Neural progenitor cell (in vitro differentiated cells): ENCODE measurements at regions not wholly inside any gene's neighbourhood (a gene's known extent, or its start where the extent isn't known, plus 50 kb on each side); places are given as distances from the start of the nearest gene placed in this dataset.
A peak's percentile ranks its signal among the peaks of the same experiment; 100 is the strongest.

Experiments used
- DNase-seq: peaks from one replicate; pipeline ENCODE4 v3.0.0-alpha.2; 2016; ENCODE audit warnings: low spot score
- H2AFZ ChIP-seq: fragments of 200-600 bp; sonication (generic); replicated peaks from 2 replicates; pipeline ENCODE4 v1.6.1; 2016; ENCODE audit warnings: antibody characterized with exemption
- H3F3A ChIP-seq: fragments of 200-600 bp; sonication (generic); 2 replicates; pipeline ENCODE4 v1.6.1; 2016; ENCODE audit warnings: antibody characterized with exemption, low read depth
- H3K27ac ChIP-seq: fragments of 200-600 bp; sonication (generic); 2 replicates; pipeline ENCODE4 v1.5.1; 2016; ENCODE audit warnings: mild to moderate bottlenecking
- H3K27me3 ChIP-seq: fragments of 200-600 bp; sonication (generic); 2 replicates; pipeline ENCODE4 v1.6.1; 2016; ENCODE audit warnings: mild to moderate bottlenecking, moderate library complexity
- H3K36me3 ChIP-seq: fragments of 200-600 bp; sonication (generic); 2 replicates; pipeline ENCODE4 v1.5.1; 2016
- H3K4me1 ChIP-seq: fragments of 200-600 bp; sonication (generic); 2 replicates; pipeline ENCODE4 v1.6.1; 2016; ENCODE audit warnings: mixed run types
- H3K4me2 ChIP-seq: fragments of 200-600 bp; sonication (generic); 2 replicates; pipeline ENCODE4 v1.6.1; 2016
- H3K4me3 ChIP-seq: fragments of 200-600 bp; sonication (generic); 2 replicates; pipeline ENCODE4 v1.5.1; 2016
- H3K79me2 ChIP-seq: fragments of 200-600 bp; sonication (generic); 2 replicates; pipeline ENCODE4 v1.6.1; 2016; ENCODE audit warnings: low read depth
- H3K9ac ChIP-seq: fragments of 200-600 bp; sonication (generic); 2 replicates; pipeline ENCODE4 v1.6.1; 2016
- H3K9me3 ChIP-seq: fragments of 200-600 bp; sonication (generic); 2 replicates; pipeline ENCODE4 v1.5.1; 2016; ENCODE audit warnings: low read depth
- H4K20me1 ChIP-seq: fragments of 200-600 bp; sonication (generic); 2 replicates; pipeline ENCODE4 v1.6.1; 2016; ENCODE audit warnings: low read depth
- H3K27ac Mint-ChIP-seq: 3 replicates; pipeline ENCODE4 v1.8.0; 2021; ENCODE audit warnings: mixed read lengths
- H3K27me3 Mint-ChIP-seq: 2 replicates; pipeline ENCODE4 v1.8.0; 2022; ENCODE audit warnings: low read depth, mild to moderate bottlenecking, inconsistent platforms, moderate library complexity, mixed read lengths; ENCODE audit not compliant: insufficient read depth
- H3K36me3 Mint-ChIP-seq: 3 replicates; pipeline ENCODE4 v1.8.0; 2021; ENCODE audit warnings: mixed read lengths
- H3K4me1 Mint-ChIP-seq: 3 replicates; pipeline ENCODE4 v1.8.0; 2021; ENCODE audit warnings: mixed read lengths
- H3K4me3 Mint-ChIP-seq: 3 replicates; pipeline ENCODE4 v1.8.0; 2021; ENCODE audit warnings: mild to moderate bottlenecking, moderate library complexity, mixed read lengths
- H3K9me3 Mint-ChIP-seq: 3 replicates; pipeline ENCODE4 v1.8.0; 2020; ENCODE audit warnings: mixed read lengths
- CTCF ChIP-seq: fragments of 200-600 bp; sonication (generic); IDR thresholded peaks from 2 replicates; pipeline ENCODE4 v1.5.1; 2017; ENCODE audit warnings: antibody characterized with exemption, mild to moderate bottlenecking
- EZH2 ChIP-seq: fragments of 200-600 bp; sonication (generic); IDR thresholded peaks from 2 replicates; pipeline ENCODE4 v1.6.1; 2017; ENCODE audit warnings: antibody characterized with exemption, mild to moderate bottlenecking, moderate library complexity
- EZH2phosphoT487 ChIP-seq: fragments of 200-600 bp; sonication (generic); IDR thresholded peaks from 2 replicates; pipeline ENCODE4 v1.6.1; 2017; ENCODE audit warnings: antibody characterized with exemption

- no peak overlapping the region for H3K4me3 Mint-ChIP-seq
- no peaks in the 10 kb centered on the region for H3K36me3 Mint-ChIP-seq
- Histone ChIP-seq H3K9ac (no peak overlapping the region), H2AFZ (no peak overlapping the region), H3F3A (no peaks in the 10 kb centered on the region), H3K4me2 (no peak overlapping the region), H3K4me1 (no peaks in the 10 kb centered on the region), H3K9me3 (no peaks in the 10 kb centered on the region), H3K79me2 (no peaks in the 10 kb centered on the region), H3K27ac (no peak overlapping the region), H3K36me3 (no peaks in the 10 kb centered on the region), H3K4me3 (no peak overlapping the region), H3K27me3 (no peaks in the 10 kb centered on the region), H4K20me1 (no peaks in the 10 kb centered on the region)
- no peak for DNase-seq
- no peak overlapping the region for H3K27ac Mint-ChIP-seq
- no peaks in the 10 kb centered on the region for H3K9me3 Mint-ChIP-seq
- H3K27me3 Mint-ChIP-seq = peaks cover 2% of the 10 kb centered on the region
- no peaks in the 10 kb centered on the region for H3K4me1 Mint-ChIP-seq
- TF ChIP-seq EZH2 (no peak), EZH2phosphoT487 (no peak), CTCF (no peak)
Observed at GRCh38 chr3:81013360-81013759, 748.1 kb downstream of the GBE1 start.

GRCh38 chr3:81005992-81006391, 755.5 kb downstream of the GBE1 start:
- no peaks in the 10 kb centered on the region for H3K9me3 ChIP-seq
- no peaks in the 10 kb centered on the region for H4K20me1 ChIP-seq
- no peaks in the 10 kb centered on the region for H3K36me3 Mint-ChIP-seq
- no peaks in the 10 kb centered on the region for H3K4me1 Mint-ChIP-seq
- H3K79me2 ChIP-seq = no peaks in the 10 kb centered on the region
- H3K4me3 Mint-ChIP-seq = no peak overlapping the region
- H2AFZ ChIP-seq = no peak overlapping the region
- H3K27ac ChIP-seq = no peak overlapping the region
- no peaks in the 10 kb centered on the region for H3K27me3 ChIP-seq
- no peak for DNase-seq
- H3K9me3 Mint-ChIP-seq = no peaks in the 10 kb centered on the region
- H3K4me3 ChIP-seq = no peak overlapping the region
- H3K9ac ChIP-seq = no peak overlapping the region
- H3K4me1 ChIP-seq = no peaks in the 10 kb centered on the region
- H3K36me3 ChIP-seq = no peaks in the 10 kb centered on the region
- TF ChIP-seq CTCF = peak; percentile 26
- no peak for TF ChIP-seq EZH2
- H3K27me3 Mint-ChIP-seq = peaks cover 2% of the 10 kb centered on the region
- no peaks in the 10 kb centered on the region for H3F3A ChIP-seq
- H3K4me2 ChIP-seq = no peak overlapping the region
- no peak overlapping the region for H3K27ac Mint-ChIP-seq

- H4K20me1 ChIP-seq = no peaks in the 10 kb centered on the region
- no peaks in the 10 kb centered on the region for H3K9me3 ChIP-seq
- DNase-seq = no peak
- no peaks in the 10 kb centered on the region for H3K36me3 ChIP-seq
- Mint-ChIP-seq H3K27ac (no peak overlapping the region), H3K4me1 (no peaks in the 10 kb centered on the region), H3K36me3 (no peaks in the 10 kb centered on the region), H3K27me3 (no peaks in the 10 kb centered on the region), H3K9me3 (no peaks in the 10 kb centered on the region), H3K4me3 (no peak overlapping the region)
- H2AFZ ChIP-seq = no peak overlapping the region
- H3K9ac ChIP-seq = no peak overlapping the region
- H3K27ac ChIP-seq = no peak overlapping the region
- no peak overlapping the region for H3K4me2 ChIP-seq
- H3K4me3 ChIP-seq = no peak overlapping the region
- H3K79me2 ChIP-seq = no peaks in the 10 kb centered on the region
- TF ChIP-seq EZH2phosphoT487 = no peak
- TF ChIP-seq EZH2 = no peak
- TF ChIP-seq CTCF = no peak
- no peaks in the 10 kb centered on the region for H3K4me1 ChIP-seq
- H3F3A ChIP-seq = no peaks in the 10 kb centered on the region
- H3K27me3 ChIP-seq = no peaks in the 10 kb centered on the region
Observed at GRCh38 chr3:81003817-81004216, 757.6 kb downstream of the GBE1 start.
